ENCODE measurements at regions not wholly inside any gene's neighbourhood (a gene's known extent, or its start where the extent isn't known, plus 50 kb on each side); places are given as distances from the start of the nearest gene placed in this dataset.

DNA sequence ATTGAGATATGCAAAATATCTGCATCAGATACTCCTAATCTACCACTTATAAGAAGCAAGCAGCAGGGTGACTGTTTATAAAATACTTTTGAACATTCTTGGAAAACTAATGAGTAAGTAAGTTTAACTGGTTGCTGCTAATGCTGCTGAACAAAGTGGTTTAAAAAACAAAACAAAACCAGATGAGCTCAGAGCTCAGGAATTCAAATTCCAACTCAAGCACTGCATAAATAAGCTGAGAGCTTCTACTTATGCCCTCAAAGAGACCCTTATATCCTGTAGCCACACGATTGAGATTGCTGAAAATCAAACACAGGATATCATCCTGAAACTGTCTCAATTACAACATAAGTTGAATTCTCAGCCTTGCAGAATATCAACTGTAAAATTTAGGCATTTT is 62.3 kb upstream of the NYAP2 start:
- TF ChIP-seq, protein P1, sequence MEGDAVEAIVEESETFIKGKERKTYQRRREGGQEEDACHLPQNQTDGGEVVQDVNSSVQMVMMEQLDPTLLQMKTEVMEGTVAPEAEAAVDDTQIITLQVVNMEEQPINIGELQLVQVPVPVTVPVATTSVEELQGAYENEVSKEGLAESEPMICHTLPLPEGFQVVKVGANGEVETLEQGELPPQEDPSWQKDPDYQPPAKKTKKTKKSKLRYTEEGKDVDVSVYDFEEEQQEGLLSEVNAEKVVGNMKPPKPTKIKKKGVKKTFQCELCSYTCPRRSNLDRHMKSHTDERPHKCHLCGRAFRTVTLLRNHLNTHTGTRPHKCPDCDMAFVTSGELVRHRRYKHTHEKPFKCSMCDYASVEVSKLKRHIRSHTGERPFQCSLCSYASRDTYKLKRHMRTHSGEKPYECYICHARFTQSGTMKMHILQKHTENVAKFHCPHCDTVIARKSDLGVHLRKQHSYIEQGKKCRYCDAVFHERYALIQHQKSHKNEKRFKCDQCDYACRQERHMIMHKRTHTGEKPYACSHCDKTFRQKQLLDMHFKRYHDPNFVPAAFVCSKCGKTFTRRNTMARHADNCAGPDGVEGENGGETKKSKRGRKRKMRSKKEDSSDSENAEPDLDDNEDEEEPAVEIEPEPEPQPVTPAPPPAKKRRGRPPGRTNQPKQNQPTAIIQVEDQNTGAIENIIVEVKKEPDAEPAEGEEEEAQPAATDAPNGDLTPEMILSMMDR (IDR thresholded peaks at IDR 0.05; ENCODE audit: low read length), result no peak
- TF ChIP-seq EZH2 (optimal IDR thresholded peaks at IDR 0.05; ENCODE audit: low read depth, low read length), result no peak

Data from MM.1S (cell line).